Gastrocnemius medialis (tissue), 4 donors: ENCODE measurements at regions not wholly inside any gene's neighbourhood (a gene's known extent, or its start where the extent isn't known, plus 50 kb on each side); places are given as distances from the start of the nearest gene placed in this dataset.

ENCODE experiments used
- ATAC-seq, 2 donors: fragments of 150-250 bp; one replicate each; pipeline ENCODE4 v1.9.1; 2016
- DNase-seq, 2 donors: peaks; one replicate each; pipeline ENCODE4 v3.0.0-alpha.2; 2019
- H3K27ac ChIP-seq, 4 donors: fragments of 200-600 bp; sonication (generic); 1 replicate in 1 of 4; 2 replicates in 3 of 4; pipeline ENCODE4 v1.5.1; 2016 to 2018; ENCODE audit warnings: mild to moderate bottlenecking in 2 of 4, moderate library complexity in 1 of 4
- H3K27me3 ChIP-seq, 3 donors: fragments of 200-600 bp; sonication (generic) in 2 of 3; 1 replicate in 1 of 3; 2 replicates in 2 of 3; pipeline versions ENCODE4 v1.5.1 to v1.6.0; 2016 to 2019; ENCODE audit warnings: mild to moderate bottlenecking in 1 of 3, moderate library complexity in 1 of 3
- H3K36me3 ChIP-seq, 2 donors: fragments of 200-600 bp; sonication (generic) in 1 of 2; one replicate each; pipeline ENCODE4 v1.5.1; 2017 to 2018
- H3K4me1 ChIP-seq, 2 donors: fragments of 200-600 bp; sonication (generic) in 1 of 2; one replicate each; pipeline ENCODE4 v1.5.1; 2016 to 2017; ENCODE audit warnings: mild to moderate bottlenecking in 2 of 2
- H3K4me3 ChIP-seq, 4 donors: fragments of 200-600 bp; sonication (generic) in 3 of 4; 1 replicate in 1 of 4; 2 replicates in 3 of 4; pipeline ENCODE4 v1.5.1; 2016 to 2019; ENCODE audit warnings: mild to moderate bottlenecking in 2 of 4
- H3K9me3 ChIP-seq, 3 donors: fragments of 200-600 bp; sonication (generic) in 2 of 3; 1 replicate in 1 of 3; 2 replicates in 2 of 3; pipeline ENCODE4 v1.5.1; 2016 to 2019
- POLR2A ChIP-seq, 2 donors: fragments of 450-650 bp; IDR thresholded peaks; one replicate each; pipeline ENCODE4 v1.6.1; 2017; ENCODE audit warnings: antibody characterized with exemption in 2 of 2, mild to moderate bottlenecking in 2 of 2, moderate library complexity in 2 of 2
- in situ Hi-C, 4 donors: fragments of 200-750 bp; cut with MboI; loops; one replicate each; pipeline versions ENCODE4 v1.15.0 to v1.8.0; 2017; ENCODE audit warnings: low sequenced_read_pairs in 4 of 4
- intact Hi-C: fragments of 100-400 bp; cut with DNase I; formaldehyde crosslinking; loops from one replicate; pipeline ENCODE4 v1.15.1; 2023; ENCODE audit warnings: low total_unique reads
- TF ChIP-seq, protein P1 (sequence below), 5 experiments: fragments of 450-650 bp in 3 of 5; fragments of 200-600 bp in 2 of 5; sonication (generic) in 2 of 5; IDR thresholded peaks in 4 of 5; conservative IDR thresholded peaks in 1 of 5; 1 replicate in 4 of 5; 2 replicates in 1 of 5; pipeline ENCODE4 v1.5.1; 2016 to 2019; ENCODE audit warnings: antibody characterized with exemption in 5 of 5, mild to moderate bottlenecking in 3 of 5, moderate library complexity in 3 of 5

DNA sequence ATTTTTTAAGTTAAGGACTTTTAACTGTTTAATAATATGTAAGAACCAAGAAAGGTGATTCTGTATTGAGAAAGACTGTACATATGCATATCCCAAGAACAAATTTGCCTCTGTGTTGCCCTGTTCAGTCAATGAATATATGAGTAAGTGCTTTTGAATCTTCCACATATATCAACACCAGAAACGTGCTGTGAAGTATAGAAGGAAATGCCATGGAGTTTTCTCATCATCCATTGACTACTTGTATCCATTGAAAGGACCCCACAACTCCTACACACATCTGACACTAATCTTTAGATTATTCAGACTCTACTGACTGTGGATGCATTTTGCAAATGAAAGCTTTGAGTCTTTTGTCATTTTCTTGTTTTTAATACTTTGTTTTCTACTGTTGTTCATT is 366.9 kb downstream of the S1PR1 start:
- no peaks in the 10 kb centered on the region for H3K4me1 ChIP-seq
- H3K27ac ChIP-seq, result no peak overlapping the region
- no peak for DNase-seq
- ATAC-seq, result no peak
- in situ Hi-C loops (no loop called here), intact Hi-C loops (no loop called here)
- H3K4me3 ChIP-seq, result no peak overlapping the region
- H3K9me3 ChIP-seq, result no peaks in the 10 kb centered on the region
- H3K36me3 ChIP-seq, result no peaks in the 10 kb centered on the region
- no peaks in the 10 kb centered on the region for H3K27me3 ChIP-seq
- TF ChIP-seq, protein P1, sequence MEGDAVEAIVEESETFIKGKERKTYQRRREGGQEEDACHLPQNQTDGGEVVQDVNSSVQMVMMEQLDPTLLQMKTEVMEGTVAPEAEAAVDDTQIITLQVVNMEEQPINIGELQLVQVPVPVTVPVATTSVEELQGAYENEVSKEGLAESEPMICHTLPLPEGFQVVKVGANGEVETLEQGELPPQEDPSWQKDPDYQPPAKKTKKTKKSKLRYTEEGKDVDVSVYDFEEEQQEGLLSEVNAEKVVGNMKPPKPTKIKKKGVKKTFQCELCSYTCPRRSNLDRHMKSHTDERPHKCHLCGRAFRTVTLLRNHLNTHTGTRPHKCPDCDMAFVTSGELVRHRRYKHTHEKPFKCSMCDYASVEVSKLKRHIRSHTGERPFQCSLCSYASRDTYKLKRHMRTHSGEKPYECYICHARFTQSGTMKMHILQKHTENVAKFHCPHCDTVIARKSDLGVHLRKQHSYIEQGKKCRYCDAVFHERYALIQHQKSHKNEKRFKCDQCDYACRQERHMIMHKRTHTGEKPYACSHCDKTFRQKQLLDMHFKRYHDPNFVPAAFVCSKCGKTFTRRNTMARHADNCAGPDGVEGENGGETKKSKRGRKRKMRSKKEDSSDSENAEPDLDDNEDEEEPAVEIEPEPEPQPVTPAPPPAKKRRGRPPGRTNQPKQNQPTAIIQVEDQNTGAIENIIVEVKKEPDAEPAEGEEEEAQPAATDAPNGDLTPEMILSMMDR (IDR thresholded peaks at IDR 0.05 in 4 of 5, conservative IDR thresholded peaks at IDR 0.05 in 1 of 5), result no peak
- TF ChIP-seq POLR2A (IDR thresholded peaks at IDR 0.05), result no peak

DNA sequence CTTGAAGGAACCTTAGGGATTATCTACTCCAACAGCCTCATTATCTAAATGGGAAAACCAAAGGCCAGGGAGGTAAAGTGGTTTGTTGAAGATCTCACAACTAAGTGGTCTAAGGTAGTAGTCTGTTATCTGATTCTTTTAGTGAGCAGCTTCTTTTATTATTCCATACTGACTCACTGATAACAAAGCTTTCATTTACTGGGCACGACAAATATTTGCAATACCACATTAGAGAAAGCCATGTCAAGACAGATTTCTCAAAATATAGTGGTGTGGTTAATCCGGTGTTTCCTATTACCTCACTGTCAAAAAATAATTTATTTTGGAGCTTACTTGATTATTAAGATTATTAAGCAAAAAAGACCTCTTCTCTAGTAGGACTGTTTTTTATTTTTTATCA is 369.1 kb downstream of the S1PR1 start:
- Histone ChIP-seq H3K27me3 (no peaks in the 10 kb centered on the region), H3K4me1 (no peaks in the 10 kb centered on the region), H3K4me3 (no peak overlapping the region), H3K9me3 (no peaks in the 10 kb centered on the region), H3K27ac (no peak overlapping the region), H3K36me3 (no peaks in the 10 kb centered on the region)
- TF ChIP-seq, protein P1 (IDR thresholded peaks at IDR 0.05 in 4 of 5, conservative IDR thresholded peaks at IDR 0.05 in 1 of 5), result no peak
- TF ChIP-seq POLR2A (IDR thresholded peaks at IDR 0.05), result no peak
- intact Hi-C loops (no loop called here), in situ Hi-C loops (no loop called here)
- no peak for ATAC-seq
- DNase-seq, result no peak

DNA sequence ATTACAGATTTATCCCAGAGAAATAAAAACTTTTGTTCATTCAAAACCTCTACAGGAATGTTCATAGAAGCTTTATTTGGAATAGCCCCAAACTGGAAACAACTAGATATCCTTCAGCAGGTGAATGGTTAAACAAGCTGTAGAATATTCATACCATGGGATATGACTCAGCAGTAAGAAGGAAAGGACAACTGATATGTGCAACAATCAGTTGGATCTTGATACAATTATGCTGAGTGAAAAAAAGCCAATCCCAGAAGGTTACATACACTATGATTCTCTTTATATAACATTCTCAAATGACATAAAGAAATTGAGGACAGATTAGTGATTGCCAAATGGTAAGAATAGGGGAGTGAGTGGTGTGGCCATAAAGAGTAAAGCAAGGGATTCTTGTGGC is 376.7 kb downstream of the S1PR1 start:
- Histone ChIP-seq H3K4me3 (no peak overlapping the region), H3K27ac (no peak overlapping the region), H3K36me3 (no peaks in the 10 kb centered on the region), H3K27me3 (no peaks in the 10 kb centered on the region), H3K4me1 (no peaks in the 10 kb centered on the region), H3K9me3 (no peaks in the 10 kb centered on the region)
- no peak for TF ChIP-seq POLR2A (IDR thresholded peaks at IDR 0.05)
- TF ChIP-seq, protein P1 (IDR thresholded peaks at IDR 0.05 in 4 of 5, conservative IDR thresholded peaks at IDR 0.05 in 1 of 5), result no peak
- in situ Hi-C loops, result no loop called here
- ATAC-seq (no peak), DNase-seq (no peak)
- intact Hi-C loops, result no loop called here

DNA sequence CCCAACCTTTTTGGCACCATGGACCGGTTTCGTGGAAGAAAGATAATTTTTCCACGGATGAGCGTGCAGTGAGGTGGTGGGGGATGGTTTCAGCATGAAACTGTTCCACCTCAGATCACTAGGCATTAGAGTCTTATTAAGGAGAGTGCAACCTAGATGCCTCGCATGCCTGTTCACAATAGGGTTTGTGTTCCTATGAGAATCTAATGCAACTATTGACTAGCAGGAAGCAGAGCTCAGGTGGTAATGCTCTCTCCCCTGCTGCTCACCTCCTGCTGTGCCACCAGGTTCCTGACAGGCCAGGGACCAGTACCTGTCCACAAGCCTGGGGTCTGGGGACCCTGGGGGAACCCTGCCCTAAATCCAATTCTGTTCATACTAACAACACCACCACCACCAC is 377.8 kb downstream of the OLFM3 start:
- intact Hi-C loops, result no loop called here
- Histone ChIP-seq H3K9me3 (no peaks in the 10 kb centered on the region), H3K4me1 (no peaks in the 10 kb centered on the region), H3K36me3 (no peaks in the 10 kb centered on the region), H3K4me3 (no peak overlapping the region), H3K27me3 (no peaks in the 10 kb centered on the region), H3K27ac (no peak overlapping the region)
- ATAC-seq (no peak), DNase-seq (no peak)
- in situ Hi-C loops, result no loop called here
- TF ChIP-seq, protein P1 (IDR thresholded peaks at IDR 0.05 in 4 of 5, conservative IDR thresholded peaks at IDR 0.05 in 1 of 5), result no peak
- no peak for TF ChIP-seq POLR2A (IDR thresholded peaks at IDR 0.05)

GRCh38 chr1:101632548-101633272 is 364.0 kb downstream of the OLFM3 start:
- no peak for ATAC-seq
- in situ Hi-C loops, result no loop called here
- Histone ChIP-seq H3K36me3 (no peaks in the 10 kb centered on the region), H3K4me1 (no peaks in the 10 kb centered on the region), H3K4me3 (no peak overlapping the region), H3K27me3 (no peaks in the 10 kb centered on the region), H3K9me3 (no peaks in the 10 kb centered on the region), H3K27ac (no peak overlapping the region)
- no peak for DNase-seq
- intact Hi-C loops, result no loop called here
- no peak for TF ChIP-seq POLR2A (IDR thresholded peaks at IDR 0.05)
- TF ChIP-seq, protein P1 (IDR thresholded peaks at IDR 0.05 in 4 of 5, conservative IDR thresholded peaks at IDR 0.05 in 1 of 5), result no peak
